H9 (cell line): ENCODE measurements at regions not wholly inside any gene's neighbourhood (a gene's known extent, or its start where the extent isn't known, plus 50 kb on each side); places are given as distances from the start of the nearest gene placed in this dataset.

Experiments used
- DNase-seq: peaks from one replicate; pipeline ENCODE4 v3.0.0-alpha.2; 2017
- H2AFZ ChIP-seq: one replicate; pipeline ENCODE4 v1.6.1; 2013; ENCODE audit warnings: mild to moderate bottlenecking, low read length, control low read depth, moderate library complexity
- H2AK5ac ChIP-seq: 2 replicates; pipeline ENCODE4 v1.6.1; 2013; ENCODE audit warnings: low read length, control low read depth, mixed read lengths; ENCODE audit not compliant: insufficient read length
- H2BK120ac ChIP-seq: one replicate; pipeline ENCODE4 v1.6.1; 2013; ENCODE audit warnings: low read depth, mild to moderate bottlenecking, low read length, control low read depth, inconsistent platforms; ENCODE audit not compliant: poor library complexity, severe bottlenecking
- H2BK12ac ChIP-seq: 2 replicates; pipeline ENCODE4 v1.6.1; 2013; ENCODE audit warnings: low read length, control low read depth, mixed read lengths, low read depth; ENCODE audit not compliant: insufficient read length
- H2BK15ac ChIP-seq: 2 replicates; pipeline ENCODE4 v1.6.1; 2013; ENCODE audit warnings: low read depth, low read length, control low read depth
- H2BK20ac ChIP-seq: one replicate; pipeline ENCODE4 v1.6.1; 2013; ENCODE audit warnings: low read depth, mild to moderate bottlenecking, low read length, control low read depth, inconsistent platforms; ENCODE audit not compliant: poor library complexity, severe bottlenecking
- H2BK5ac ChIP-seq: 2 replicates; pipeline ENCODE4 v1.6.1; 2013; ENCODE audit warnings: low read length, control low read depth, mixed read lengths; ENCODE audit not compliant: insufficient read length
- H3K14ac ChIP-seq: 2 replicates; pipeline ENCODE4 v1.6.1; 2013; ENCODE audit warnings: low read length, control low read depth; ENCODE audit not compliant: insufficient read depth
- H3K18ac ChIP-seq: 2 replicates; pipeline ENCODE4 v1.6.1; 2013; ENCODE audit warnings: low read depth, mild to moderate bottlenecking, mixed read lengths, low read length, control low read depth; ENCODE audit not compliant: insufficient read length
- H3K23ac ChIP-seq: 2 replicates; pipeline ENCODE4 v1.6.1; 2013; ENCODE audit warnings: low read length, control low read depth, mixed read lengths, low read depth; ENCODE audit not compliant: insufficient read length
- H3K23me2 ChIP-seq: 2 replicates; pipeline ENCODE4 v1.6.1; 2013; ENCODE audit warnings: low read depth, mild to moderate bottlenecking, mixed read lengths, low read length, control low read depth; ENCODE audit not compliant: insufficient read length, poor library complexity, severe bottlenecking
- H3K27ac ChIP-seq: 2 replicates; pipeline ENCODE4 v1.5.1; 2013; ENCODE audit warnings: low read length, control low read depth, mixed read lengths, low read depth; ENCODE audit not compliant: insufficient read length
- H3K27me3 ChIP-seq: 2 replicates; pipeline ENCODE4 v1.6.1; 2013; ENCODE audit warnings: low read length, control low read depth, inconsistent platforms; ENCODE audit not compliant: insufficient read depth
- H3K4ac ChIP-seq: 2 replicates; pipeline ENCODE4 v1.6.1; 2013; ENCODE audit warnings: low read depth, mild to moderate bottlenecking, control low read depth, inconsistent platforms, low read length, moderate library complexity
- H3K4me1 ChIP-seq: 2 replicates; pipeline ENCODE4 v1.6.1; 2013; ENCODE audit warnings: low read length, control low read depth, inconsistent platforms; ENCODE audit not compliant: insufficient read depth
- H3K4me2 ChIP-seq: 2 replicates; pipeline ENCODE4 v1.6.1; 2013; ENCODE audit warnings: low read length, control low read depth, mixed read lengths; ENCODE audit not compliant: insufficient read length, insufficient read depth
- H3K56ac ChIP-seq: 2 replicates; pipeline ENCODE4 v1.6.1; 2013; ENCODE audit warnings: low read depth, mild to moderate bottlenecking, mixed read lengths, low read length, control low read depth; ENCODE audit not compliant: insufficient read length
- H3K79me1 ChIP-seq: 2 replicates; pipeline ENCODE4 v1.6.1; 2013; ENCODE audit warnings: low read depth, mild to moderate bottlenecking, moderate library complexity, low read length, control low read depth, inconsistent platforms; ENCODE audit not compliant: insufficient read depth, poor library complexity, severe bottlenecking
- H3K79me2 ChIP-seq: 2 replicates; pipeline ENCODE4 v1.6.1; 2013; ENCODE audit warnings: low read length, control low read depth, inconsistent platforms; ENCODE audit not compliant: insufficient read depth
- H3K9ac ChIP-seq: 2 replicates; pipeline ENCODE4 v1.6.1; 2013; ENCODE audit warnings: low read length, control low read depth, mixed read lengths; ENCODE audit not compliant: insufficient read length; ENCODE audit errors: extremely low read depth
- H3K9me3 ChIP-seq: one replicate; pipeline ENCODE4 v1.6.1; 2013; ENCODE audit warnings: low read depth, low read length, inconsistent platforms; ENCODE audit not compliant: control insufficient read depth
- H3T11ph ChIP-seq: one replicate; pipeline ENCODE4 v1.6.1; 2013; ENCODE audit warnings: mild to moderate bottlenecking, low read length, control low read depth, inconsistent platforms
- H4K20me1 ChIP-seq: one replicate; pipeline ENCODE4 v1.6.1; 2013; ENCODE audit not compliant: control insufficient read depth, insufficient read length, insufficient read depth
- H4K5ac ChIP-seq: 2 replicates; pipeline ENCODE4 v1.6.1; 2013; ENCODE audit warnings: low read depth, mild to moderate bottlenecking, mixed read lengths, low read length, control low read depth; ENCODE audit not compliant: insufficient read length
- H4K8ac ChIP-seq: replicated peaks from 2 replicates; pipeline ENCODE4 v1.6.1; 2013; ENCODE audit warnings: low read length, control low read depth, mixed read lengths, low read depth; ENCODE audit not compliant: insufficient read length
- H4K91ac ChIP-seq: 2 replicates; pipeline ENCODE4 v1.6.1; 2013; ENCODE audit warnings: low read depth, mild to moderate bottlenecking, moderate library complexity, mixed read lengths, low read length, control low read depth; ENCODE audit not compliant: insufficient read length
- H3K27ac Mint-ChIP-seq, 3 experiments: 2 replicates in 2 of 3; 3 replicates in 1 of 3; pipeline ENCODE4 v1.8.0; 2020 to 2021; ENCODE audit warnings: mixed read lengths in 3 of 3, mild to moderate bottlenecking in 1 of 3, moderate library complexity in 1 of 3
- H3K27me3 Mint-ChIP-seq: 2 replicates; pipeline ENCODE4 v1.8.0; 2021; ENCODE audit warnings: low read depth, mild to moderate bottlenecking, moderate library complexity, mixed read lengths
- H3K36me3 Mint-ChIP-seq, 3 experiments: 2 replicates in 2 of 3; 3 replicates in 1 of 3; pipeline ENCODE4 v1.8.0; 2020 to 2021; ENCODE audit warnings: low read depth in 3 of 3, mixed read lengths in 3 of 3; ENCODE audit not compliant: insufficient read depth in 1 of 3
- H3K4me1 Mint-ChIP-seq, 2 experiments: 2 replicates each; pipeline ENCODE4 v1.8.0; 2020; ENCODE audit warnings: mixed read lengths in 2 of 2
- H3K4me3 Mint-ChIP-seq, 2 experiments: 2 replicates in 1 of 2; 3 replicates in 1 of 2; pipeline ENCODE4 v1.8.0; 2020 to 2021; ENCODE audit warnings: mild to moderate bottlenecking in 2 of 2, mixed read lengths in 2 of 2, moderate library complexity in 1 of 2
- H3K9me3 Mint-ChIP-seq, 2 experiments: 2 replicates in 1 of 2; 3 replicates in 1 of 2; pipeline ENCODE4 v1.8.0; 2020; ENCODE audit warnings: mild to moderate bottlenecking in 2 of 2, mixed read lengths in 2 of 2, moderate library complexity in 1 of 2
- CTCF ChIP-seq: fragments of 200-600 bp; sonication (generic); conservative IDR thresholded peaks from 3 replicates; pipeline ENCODE4 v1.8.0; 2021; ENCODE audit warnings: antibody characterized with exemption, mild to moderate bottlenecking
- WGBS: extraction: QIAGEN DNeasy Blood & Tissue Kit; methylation state at CpG from one replicate; pipeline ENCODE4 v1.1.7; 2013; ENCODE audit warnings: missing lambda C conversion rate, low lambda C conversion rate, mixed read lengths; ENCODE audit not compliant: insufficient read length; ENCODE audit errors: extremely low coverage; 5-methylcytosine and 5-hydroxymethylcytosine counted together

- Histone ChIP-seq H3K23ac (no peak overlapping the region), H3K14ac (no peak overlapping the region), H3K4ac (no peak overlapping the region), H4K20me1 (no peaks in the 10 kb centered on the region), H2BK20ac (no peak overlapping the region), H3K56ac (no peak overlapping the region), H2AK5ac (no peak overlapping the region), H2AFZ (no peak overlapping the region), H3K79me2 (no peaks in the 10 kb centered on the region; the same call in 1 of the 2 replicates), H3T11ph (no peak overlapping the region), H3K9ac (no peak overlapping the region), H4K8ac (no peak overlapping the region), H2BK15ac (no peak overlapping the region), H4K91ac (no peak overlapping the region), H2BK5ac (no peak overlapping the region), H3K4me2 (no peak overlapping the region), H2BK12ac (no peak overlapping the region), H2BK120ac (no peak overlapping the region), H3K23me2 (no peaks in the 10 kb centered on the region), H3K79me1 (no peaks in the 10 kb centered on the region), H3K4me1 (no peaks in the 10 kb centered on the region), H4K5ac (no peak overlapping the region), H3K27ac (no peak overlapping the region), H3K27me3 (no peaks in the 10 kb centered on the region), H3K9me3 (no peaks in the 10 kb centered on the region), H3K18ac (no peak overlapping the region)
- TF ChIP-seq CTCF: no peak
- Mint-ChIP-seq H3K4me1 (peaks cover 0 to 6% of the 10 kb centered on the region in 2 experiments; a peak in 3 of 4 replicates), H3K27ac (no peak overlapping the region), H3K27me3 (no peaks in the 10 kb centered on the region), H3K36me3 (peaks cover 7 to 22% (median 15%) of the 10 kb centered on the region in 3 experiments), H3K9me3 (peaks cover 14 to 21% of the 10 kb centered on the region in 2 experiments), H3K4me3 (no peak overlapping the region)
- WGBS: no CpG with 5 or more reads among the region's 2 CpGs
- DNase-seq: no peak
These were observed 301.8 kb upstream of the ID4 start for GRCh38 chr6:19535351-19535750.
